GM18873 (cell line): ENCODE measurements at regions not wholly inside any gene's neighbourhood (a gene's known extent, or its start where the extent isn't known, plus 50 kb on each side); places are given as distances from the start of the nearest gene placed in this dataset.
"Not testable (repeated sequence)": the region's sequence is repeated elsewhere in the genome, so short reads cannot be mapped to it uniquely, and the experiment has no call there.

Experiments used
- ATAC-seq: cut with Tn5 transposase; IDR thresholded peaks from one replicate; pipeline ENCODE4 v1.9.1; 2021; ENCODE audit warnings: mild to moderate bottlenecking, moderate library complexity, moderate number of reproducible peaks; ENCODE audit not compliant: unreplicated experiment, low FRiP score

DNA sequence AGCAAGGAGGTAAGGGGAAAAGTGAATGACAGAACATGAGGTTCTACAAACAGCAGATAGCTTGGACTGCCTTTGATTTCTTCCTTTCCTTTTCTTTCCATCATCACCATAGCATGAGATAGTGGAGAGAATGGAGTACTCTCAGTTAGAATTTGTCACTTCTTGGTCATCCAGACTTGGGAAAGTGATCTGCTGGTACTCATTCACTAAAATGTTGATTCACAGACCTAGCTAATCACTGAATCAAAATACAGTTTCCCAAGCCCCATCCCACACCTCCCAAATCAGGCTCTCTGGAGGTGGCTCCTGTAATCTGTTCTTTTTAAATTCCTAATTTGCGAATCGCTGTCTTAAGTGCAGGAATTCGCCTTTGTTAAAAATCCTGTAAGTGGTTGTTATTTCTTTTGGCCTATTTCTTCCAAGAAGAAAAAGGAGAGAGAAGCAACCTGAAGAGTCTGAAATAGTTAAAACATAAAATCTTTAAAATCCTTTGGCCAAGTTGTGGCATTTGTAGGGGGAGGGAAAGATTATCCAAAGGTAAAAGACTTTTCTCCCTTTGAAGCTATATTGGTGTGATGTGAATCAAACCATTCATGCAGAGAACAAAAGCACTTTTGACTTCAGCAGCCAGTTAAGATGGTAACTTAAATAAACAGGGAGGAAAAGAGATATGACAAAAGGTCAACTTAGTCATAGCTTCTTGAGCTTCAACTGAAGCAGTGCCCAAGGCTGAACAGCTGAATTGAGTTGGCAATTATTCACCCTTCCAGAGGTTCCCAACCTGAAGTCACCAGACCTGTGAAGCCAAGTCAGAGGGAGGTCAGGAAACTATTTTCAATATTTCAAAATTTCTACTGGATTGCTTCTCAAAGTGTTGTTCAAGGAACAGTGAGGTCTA lies 255.1 kb upstream of the KRR1 start:
- no peak for ATAC-seq

DNA sequence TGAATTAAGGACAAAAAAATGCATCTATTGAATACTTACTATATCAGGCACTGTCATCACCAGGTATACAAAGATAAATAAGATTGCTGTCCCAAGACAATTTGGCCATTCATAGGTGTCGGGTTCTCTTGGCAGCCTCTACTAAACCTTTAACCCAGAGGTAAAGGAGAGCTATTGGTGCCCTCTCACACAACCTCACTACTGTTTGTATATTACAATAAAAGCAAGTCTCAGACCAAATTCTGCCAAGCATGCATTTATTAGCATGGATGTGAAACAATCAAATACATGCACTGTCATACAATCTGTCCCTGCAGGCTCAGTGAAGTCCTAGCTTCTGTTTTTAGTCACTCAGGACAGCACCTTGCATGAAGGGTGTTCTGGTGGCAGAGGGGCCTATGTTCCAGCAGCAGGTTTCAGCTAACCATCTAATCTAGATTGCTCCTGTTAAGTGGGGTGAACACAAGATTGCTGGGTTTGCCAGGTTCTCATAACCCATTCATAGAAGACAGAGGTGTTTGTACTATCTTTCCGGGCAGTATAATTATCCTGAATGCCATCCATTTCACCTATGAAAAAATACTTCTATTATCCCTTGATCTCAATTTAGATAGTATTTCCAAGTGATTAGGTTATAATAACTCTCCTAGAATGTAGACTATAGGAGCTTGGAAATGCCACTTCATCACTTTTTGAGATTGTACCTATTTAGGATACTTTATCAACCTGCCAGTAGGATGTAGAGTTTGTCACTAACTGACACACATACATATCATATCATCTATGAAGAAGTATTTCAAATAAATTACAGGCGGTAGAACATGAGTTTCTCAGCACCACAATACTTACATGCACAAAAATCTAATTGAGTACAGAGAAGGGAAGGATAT lies 254.0 kb upstream of the KRR1 start:
- no peak for ATAC-seq

DNA sequence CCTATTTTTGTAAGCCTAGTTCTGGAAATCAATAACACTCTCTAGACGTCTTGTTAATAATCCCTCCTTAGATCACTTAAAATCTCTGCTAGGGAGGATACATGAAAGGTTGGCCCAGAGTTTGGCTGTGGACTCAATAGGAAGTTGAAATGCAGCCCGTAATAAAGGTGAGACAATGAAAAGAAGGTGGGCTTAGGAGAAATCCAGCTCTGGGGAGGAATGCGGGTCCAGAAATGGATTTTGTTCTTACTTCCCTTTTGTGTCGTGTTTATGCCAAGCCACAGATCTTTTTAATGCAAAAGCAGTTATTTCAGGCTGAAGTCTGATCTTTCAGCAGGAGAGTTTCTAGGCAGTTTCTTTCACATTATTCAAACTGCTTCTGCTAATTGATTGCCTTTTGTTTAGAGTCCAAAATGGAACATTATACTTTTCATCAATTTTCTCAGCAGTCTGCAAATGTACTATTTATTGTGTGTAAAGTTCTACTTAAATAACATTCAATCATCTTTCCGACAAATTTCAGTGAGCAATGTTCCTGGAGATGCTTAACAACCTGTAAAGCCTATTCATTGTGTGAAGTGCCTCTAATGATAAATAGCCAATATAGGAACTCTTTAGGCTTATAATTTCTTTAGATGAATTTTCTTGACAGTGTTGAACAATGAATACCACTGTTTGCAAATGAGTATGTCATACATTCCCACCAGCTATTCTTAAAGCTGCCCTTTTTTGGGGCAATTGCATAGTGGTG lies 252.9 kb upstream of the KRR1 start:
- no peak for ATAC-seq

GRCh38 chr12:75760573-75761294 lies 249.3 kb upstream of the KRR1 start:
- no peak for ATAC-seq

DNA sequence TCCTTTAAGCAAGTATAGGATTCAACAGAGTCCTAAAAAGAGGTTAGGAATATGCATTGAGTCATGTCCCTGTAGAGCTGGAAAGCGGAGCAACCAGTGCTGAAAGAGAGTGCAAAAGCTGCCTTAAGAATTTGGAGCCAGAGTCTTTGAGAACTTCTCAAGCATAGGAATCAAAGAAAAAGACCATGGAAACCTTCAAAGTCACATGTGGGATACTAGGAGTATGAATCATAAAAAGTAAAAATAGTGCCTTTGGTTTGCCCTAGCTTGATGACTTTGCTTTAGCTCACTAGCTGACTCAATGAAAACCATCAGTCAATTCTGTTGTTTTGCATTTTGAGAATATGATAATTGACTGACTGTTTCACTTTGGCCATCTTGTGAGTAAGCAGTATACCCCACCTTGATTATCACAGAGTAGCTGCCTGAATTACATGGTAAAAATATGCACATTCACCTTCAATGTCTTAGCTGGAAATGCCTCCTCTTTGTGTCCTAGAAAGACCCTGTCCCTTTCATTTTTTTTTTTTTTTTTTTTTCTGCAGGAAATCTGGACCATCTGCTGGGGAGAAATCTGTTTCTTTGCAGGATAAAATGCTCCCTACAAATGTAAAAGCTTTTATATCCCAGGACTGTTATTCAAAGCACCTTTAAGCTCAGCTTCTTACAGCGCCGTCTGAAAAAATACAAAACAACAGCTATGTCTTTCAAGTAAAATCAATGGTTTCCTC lies 248.6 kb upstream of the KRR1 start:
- ATAC-seq: no peak

- ATAC-seq: no peak
These were observed 247.8 kb upstream of the KRR1 start for GRCh38 chr12:75759196-75759595.

DNA sequence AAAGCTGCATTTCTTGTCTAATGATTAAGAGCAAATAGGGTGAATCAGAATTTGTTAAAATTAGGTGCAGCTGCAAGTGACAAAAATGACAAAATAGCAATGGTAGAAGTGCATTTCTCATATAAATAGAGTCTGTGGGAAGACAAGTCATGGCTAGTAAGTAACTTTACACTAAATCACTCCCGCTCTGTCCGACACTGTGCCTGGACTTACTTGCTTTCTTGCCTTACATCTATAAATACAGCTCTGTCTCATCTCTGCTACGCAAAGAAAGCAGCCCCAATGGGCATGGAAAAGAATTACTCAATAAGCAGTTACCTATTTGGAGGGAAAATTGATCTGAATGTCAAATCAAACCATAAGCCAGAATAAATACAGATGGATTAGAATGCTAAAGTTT lies 245.4 kb upstream of the KRR1 start:
- ATAC-seq: no peak

DNA sequence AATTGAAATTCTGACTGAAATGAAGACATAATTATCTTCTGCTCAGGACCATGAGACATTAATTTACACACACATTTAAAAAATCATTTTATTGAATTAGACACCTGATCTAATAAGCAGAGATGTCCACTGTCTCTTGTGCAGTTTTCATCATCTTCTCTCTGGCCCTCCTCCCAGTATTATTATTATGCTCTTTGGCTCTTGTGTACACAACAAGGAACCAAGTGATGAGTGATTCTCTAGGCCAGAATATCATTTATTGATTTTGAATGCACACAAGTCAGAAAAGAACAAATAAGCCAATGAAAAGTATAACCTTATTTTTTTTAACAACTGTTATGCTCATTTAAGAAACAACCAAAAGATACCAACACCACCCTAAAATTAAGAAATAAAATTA lies 244.7 kb upstream of the KRR1 start:
- no peak for ATAC-seq

- no peak for ATAC-seq
These were observed 243.3 kb upstream of the KRR1 start for GRCh38 chr12:75754698-75755097.

DNA sequence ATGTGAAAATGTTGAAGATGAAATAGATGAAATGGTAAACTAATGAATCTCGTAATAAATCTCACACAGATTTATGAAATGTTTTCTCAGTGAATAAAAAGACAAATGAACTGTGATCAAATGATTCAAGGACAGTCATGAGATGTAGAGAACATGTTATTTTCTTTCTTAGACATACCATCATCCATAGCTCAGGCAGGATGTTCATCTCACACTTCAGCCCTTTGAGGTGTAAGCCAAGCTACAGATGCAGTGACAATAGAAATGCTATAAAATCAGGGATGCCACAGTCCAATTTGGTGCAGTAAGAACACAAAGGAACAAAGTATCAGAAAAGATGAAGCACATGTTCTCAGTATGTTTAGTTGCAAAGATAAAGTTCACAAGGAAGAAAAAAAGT lies 242.7 kb upstream of the KRR1 start:
- ATAC-seq: no peak

DNA sequence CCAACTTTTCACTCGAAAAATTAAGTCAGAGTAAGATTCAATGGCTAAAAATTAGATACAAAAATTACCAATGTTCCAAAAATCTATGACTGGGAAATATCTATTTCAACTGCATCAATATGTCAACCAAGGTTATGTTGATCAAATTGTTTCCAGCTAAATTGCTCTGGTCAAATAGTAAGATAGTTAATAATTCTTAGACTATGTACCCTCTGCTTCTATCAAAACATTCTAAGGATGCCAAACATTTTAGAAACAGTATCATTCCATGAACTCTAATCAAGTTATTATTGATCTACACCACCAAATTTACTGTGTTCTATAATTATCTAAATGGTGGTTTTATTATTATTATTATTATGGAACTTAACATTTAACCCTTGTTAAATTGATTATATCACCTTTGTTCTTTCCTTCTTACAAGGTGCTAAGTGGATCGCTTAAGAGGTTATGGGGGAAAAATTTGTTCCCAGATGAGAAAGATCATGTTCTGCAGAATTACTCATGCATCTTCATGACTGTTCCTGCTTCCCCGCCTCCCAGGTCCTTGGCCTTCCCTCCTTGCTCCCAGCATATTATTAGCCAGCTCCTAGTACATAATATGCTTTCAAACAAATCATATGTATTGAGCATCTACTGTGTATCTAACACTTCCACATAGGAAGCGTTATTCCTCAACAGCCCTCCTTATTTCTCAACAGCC lies 240.5 kb upstream of the KRR1 start:
- no peak for ATAC-seq

DNA sequence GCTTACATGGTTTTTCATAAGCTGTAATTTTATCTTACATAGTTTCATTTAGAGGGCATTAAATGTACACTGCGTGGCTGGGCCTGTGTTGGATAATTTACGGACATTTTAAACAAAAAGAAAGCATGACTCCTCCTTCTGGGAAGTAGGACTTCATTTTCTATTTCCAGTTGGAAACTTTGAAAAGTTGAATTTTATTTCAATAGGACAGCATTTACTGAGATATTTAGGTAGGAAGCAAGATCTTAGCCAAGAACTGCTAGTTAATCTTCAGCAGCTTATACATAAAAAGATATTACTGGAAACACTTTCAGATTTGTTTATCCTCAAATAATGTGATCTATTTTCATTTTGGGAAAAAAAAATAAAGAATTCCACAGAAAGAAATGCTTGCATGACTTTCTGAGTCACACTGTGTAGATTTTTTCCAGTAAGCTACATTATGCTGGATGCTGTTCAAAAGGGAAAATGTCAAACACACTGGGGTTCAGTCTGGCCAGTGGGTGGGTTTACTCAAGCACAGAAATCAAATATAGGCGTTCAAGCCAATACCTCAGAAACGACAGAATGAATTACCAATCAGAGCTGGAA lies 239.4 kb upstream of the KRR1 start:
- ATAC-seq: no peak

DNA sequence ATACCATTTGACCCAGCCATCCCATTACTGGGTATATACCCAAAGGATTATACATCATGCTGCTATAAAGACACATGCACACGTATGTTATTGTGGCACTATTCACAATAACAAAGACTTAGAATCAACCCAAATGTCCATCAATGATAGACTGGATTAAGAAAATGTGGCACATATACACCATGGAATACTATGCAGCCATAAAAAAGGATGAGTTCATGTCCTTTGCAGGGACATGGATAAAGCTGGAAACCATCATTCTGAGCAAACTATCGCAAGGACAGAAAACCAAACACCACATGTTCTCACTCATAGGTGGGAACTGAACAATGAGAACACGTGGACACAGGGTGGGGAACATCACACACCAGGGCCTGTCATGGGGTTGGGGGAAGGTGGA lies 237.6 kb upstream of the KRR1 start:
- not testable (repeated sequence) for ATAC-seq

DNA sequence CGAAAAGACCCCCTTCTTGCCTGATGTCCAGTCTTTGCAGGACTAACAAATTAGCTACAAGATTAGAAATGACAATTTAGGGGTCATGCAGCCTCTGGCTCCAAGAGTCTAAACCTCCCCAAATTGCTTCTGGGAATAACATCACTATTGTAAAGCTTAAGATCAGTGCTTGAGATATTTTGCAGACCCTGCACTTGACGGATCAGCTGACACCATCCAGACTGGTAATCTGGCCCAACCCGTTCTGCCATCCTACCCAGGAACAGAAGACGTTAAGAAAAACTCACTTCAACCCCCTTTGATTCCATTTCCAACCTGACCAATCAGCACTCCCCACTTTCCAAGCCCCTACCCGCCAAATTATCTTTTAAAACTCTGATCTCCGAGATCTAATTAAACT lies 236.7 kb upstream of the KRR1 start:
- no peak for ATAC-seq

DNA sequence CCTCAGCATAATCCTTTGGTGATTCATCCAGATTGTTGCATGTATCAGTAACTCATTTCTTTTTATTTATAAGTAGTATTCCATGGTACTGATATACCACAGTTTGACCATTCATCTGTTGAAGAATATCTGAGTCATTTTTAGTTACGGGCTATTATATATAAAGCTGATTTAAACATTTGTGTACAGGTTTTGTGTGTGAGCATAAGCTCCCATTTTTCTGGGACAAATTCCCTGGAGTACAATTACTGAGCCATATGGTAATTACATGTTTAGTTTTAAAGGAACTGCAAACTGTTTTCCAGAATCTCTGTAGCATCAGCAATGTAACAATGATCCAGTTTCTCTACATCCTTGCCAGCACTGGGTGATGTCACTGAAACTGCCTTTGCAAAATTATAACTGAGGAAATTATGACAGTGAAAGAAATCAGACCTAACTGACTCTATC lies 236.2 kb upstream of the KRR1 start:
- ATAC-seq: no peak

DNA sequence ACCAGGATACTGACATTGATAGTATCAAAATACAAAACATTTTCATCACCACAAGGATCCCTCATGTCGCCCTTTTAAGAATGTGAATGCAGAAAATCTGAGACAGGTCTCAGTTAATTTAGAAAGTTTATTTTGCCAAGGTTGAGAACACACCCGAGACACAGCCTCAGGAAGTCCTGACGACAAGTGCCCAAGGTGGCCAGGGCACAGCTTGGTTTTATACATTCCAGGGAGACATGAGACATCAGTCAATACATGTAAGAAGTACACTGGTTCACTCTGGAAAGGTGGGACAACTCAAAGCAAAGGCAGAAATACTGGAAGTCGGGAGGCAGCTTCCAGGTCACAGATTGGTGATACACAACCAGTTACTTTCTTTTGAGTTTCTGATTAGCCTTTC lies 235.2 kb upstream of the KRR1 start:
- no peak for ATAC-seq

DNA sequence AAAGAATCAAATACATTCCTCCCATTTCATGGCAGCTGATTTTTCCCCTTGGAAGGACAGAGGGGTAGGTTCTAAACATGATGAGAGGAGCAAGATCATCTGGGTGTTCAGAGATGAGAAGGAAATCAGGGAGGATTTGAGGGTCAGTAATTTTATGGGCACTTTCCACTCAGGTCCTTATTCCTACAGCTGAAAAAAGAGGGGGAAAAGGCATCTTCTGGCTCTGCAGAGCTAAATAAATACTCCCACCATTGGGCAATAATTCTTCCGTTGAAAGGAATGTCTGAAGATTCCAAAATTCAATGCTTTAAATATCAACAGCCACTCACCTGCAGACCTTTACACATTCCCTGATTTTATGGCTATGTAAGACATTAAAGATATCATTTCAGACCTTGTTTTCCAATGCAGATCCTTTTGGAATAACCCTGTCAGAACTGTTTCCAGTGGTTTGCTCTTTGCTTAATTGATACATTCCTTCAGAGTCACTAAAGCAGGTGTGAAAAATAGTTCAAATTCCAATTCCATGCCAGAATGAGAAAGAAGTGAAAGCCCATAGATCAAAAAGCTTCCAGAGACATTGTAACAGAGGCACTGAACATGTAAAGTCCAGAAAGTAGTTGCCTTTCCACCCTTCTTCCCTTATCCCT lies 233.3 kb upstream of the KRR1 start:
- no peak for ATAC-seq

- no peak for ATAC-seq
These were observed 231.6 kb upstream of the KRR1 start for GRCh38 chr12:75742961-75743360.
